AG04449 (cell line): ENCODE measurements at regions not wholly inside any gene's neighbourhood (a gene's known extent, or its start where the extent isn't known, plus 50 kb on each side); places are given as distances from the start of the nearest gene placed in this dataset.
"Not testable (repeated sequence)": the region's sequence is repeated elsewhere in the genome, so short reads cannot be mapped to it uniquely, and the experiment has no call there.

ENCODE experiments used
- CTCF ChIA-PET: fragments of 350-600 bp; formaldehyde crosslinking; extraction: SDS; loops from one replicate; lab custom pipeline; 2021; ENCODE audit warnings: antibody characterized with exemption; lab: Yijun Ruan, JAX
- POLR2A ChIA-PET: fragments of 400-600, 350-600 bp; formaldehyde crosslinking; extraction: SDS; loops from one replicate; lab custom pipeline; 2020; ENCODE audit warnings: antibody characterized with exemption, inconsistent platforms; lab: Yijun Ruan, JAX
- DNase-seq: peaks from one replicate; pipeline ENCODE4 v3.0.0-alpha.2; 2010; ENCODE audit warnings: low read depth, low spot score
- H3K4me3 ChIP-seq: 2 replicates; pipeline ENCODE4 v1.5.1; 2011; ENCODE audit warnings: low read depth, mild to moderate bottlenecking, control low read depth, low read length
- CTCF ChIP-seq: IDR thresholded peaks from one replicate; pipeline ENCODE4 v1.5.1; 2011; ENCODE audit warnings: mild to moderate bottlenecking, moderate library complexity, low read length, control low read depth, inconsistent platforms; ENCODE audit not compliant: insufficient read depth; ENCODE audit errors: missing control alignments

GRCh38 chr1:96581772-96582171, 139.8 kb upstream of the PTBP2 start:
- no peak for DNase-seq
- ChIA-PET CTCF (interaction anchor here (0.8 kb wide), 1 partner anchor 144 kb away, joined by 3 read pairs; no protein-coding TSS in a partner anchor), POLR2A (interaction anchor here (0.7 kb wide), 1 partner anchor 21 kb away, joined by 3 read pairs; no protein-coding TSS in a partner anchor)
- H3K4me3 ChIP-seq: no peak overlapping the region; the same call in 1 of the 2 replicates
- no peak for TF ChIP-seq CTCF

- POLR2A ChIA-PET: no interaction called here
- H3K4me3 ChIP-seq: no peak overlapping the region
- CTCF ChIA-PET: no interaction called here
- DNase-seq: no peak
- no peak for TF ChIP-seq CTCF
Measured at GRCh38 chr1:96583903-96584302, 137.7 kb upstream of the PTBP2 start.

DNA sequence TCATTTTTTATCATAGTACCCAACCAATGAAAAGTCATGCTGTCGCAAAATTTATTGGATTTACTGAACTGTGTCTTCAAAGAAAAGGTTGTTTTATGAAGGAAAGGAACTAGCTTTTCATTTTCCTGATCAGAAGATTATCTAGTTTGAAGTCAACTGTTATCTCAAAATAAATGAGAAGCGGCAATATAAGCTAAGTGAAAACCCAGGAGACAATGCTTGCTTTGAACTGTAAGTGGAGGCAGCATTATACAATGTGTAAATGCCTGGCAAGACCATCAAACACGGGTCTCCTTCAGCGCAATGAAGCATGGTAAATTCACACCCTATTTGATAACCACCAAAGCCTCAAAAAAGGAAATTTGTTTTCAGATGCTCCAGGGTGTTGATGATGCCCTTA, 134.4 kb upstream of the PTBP2 start:
- CTCF ChIA-PET: interaction anchor here (3.4 kb wide), 1 partner anchor 9 kb away, joined by 14 read pairs; no protein-coding TSS in a partner anchor
- H3K4me3 ChIP-seq: no peak overlapping the region
- DNase-seq: no peak
- POLR2A ChIA-PET: no interaction called here
- no peak for TF ChIP-seq CTCF

- ChIA-PET POLR2A (no interaction called here), CTCF (no interaction called here)
- H3K4me3 ChIP-seq: no peak overlapping the region
- TF ChIP-seq CTCF: no peak
- DNase-seq: no peak
Measured at GRCh38 chr1:96588416-96588995, 133.1 kb upstream of the PTBP2 start.

DNA sequence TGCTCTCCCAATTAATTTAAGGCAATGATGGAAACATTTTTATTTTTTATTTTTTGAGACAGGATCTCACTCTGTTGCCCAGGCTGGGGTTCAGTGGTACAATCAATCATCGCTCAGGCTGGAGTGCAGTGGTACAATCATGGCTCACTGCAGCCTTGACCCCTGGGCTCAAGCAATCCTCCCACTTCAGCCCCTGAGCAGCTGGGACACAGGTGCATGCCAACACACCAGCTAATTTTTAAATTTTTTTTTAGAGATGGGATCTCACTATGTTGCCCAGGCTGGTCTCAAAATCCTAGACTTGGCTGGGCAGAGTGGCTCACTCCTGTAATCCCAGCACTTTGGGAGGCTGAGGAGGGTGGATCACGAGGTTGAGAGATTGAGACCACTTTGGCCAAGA, 126.1 kb upstream of the PTBP2 start:
- POLR2A ChIA-PET, DNase-seq, H3K4me3 ChIP-seq: not testable (repeated sequence)
- CTCF ChIA-PET: interaction anchor here (0.6 to 2.1 kb wide), 3 partner anchors 9 to 359 kb away, joined by 3 to 14 read pairs (median 4); no protein-coding TSS in a partner anchor

DNA sequence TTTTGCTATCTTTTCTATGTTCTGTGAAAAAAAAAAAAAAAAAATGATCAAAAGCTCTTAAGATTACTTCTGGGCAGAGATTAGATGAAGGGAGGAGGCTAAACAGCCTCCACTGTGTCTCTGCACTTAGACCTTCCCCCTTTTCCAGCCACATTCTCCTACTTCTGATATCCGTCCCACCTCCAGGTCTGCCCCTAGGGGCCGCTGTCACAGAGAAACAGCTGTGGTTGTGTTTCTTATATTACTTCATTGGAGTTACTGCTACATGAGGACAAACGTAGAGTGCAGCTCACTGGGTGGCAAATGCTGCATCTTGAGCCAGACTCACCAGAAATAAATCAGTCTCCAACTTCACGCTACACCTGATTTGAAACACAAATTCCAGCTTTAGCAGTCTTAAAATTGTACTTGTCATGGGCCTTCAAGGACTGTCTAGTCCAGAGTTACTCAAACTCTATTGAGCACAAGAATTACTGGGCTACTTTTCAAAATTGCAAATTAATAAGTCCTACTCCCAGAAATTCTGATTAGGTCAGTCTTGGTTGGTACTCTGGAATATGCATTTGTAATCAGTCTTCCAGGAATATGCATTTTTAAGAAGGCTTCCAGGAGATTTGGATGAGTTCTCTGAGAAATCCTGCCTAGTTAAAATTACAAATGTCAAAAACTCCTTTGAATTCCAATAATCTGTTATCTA, 125.2 kb upstream of the PTBP2 start:
- no peak overlapping the region for H3K4me3 ChIP-seq
- TF ChIP-seq CTCF: peak; percentile 41
- CTCF ChIA-PET: interaction anchor here (0.6 to 2.1 kb wide), 4 partner anchors 10 to 360 kb away, joined by 3 to 14 read pairs (median 4); no protein-coding TSS in a partner anchor
- DNase-seq: no peak
- POLR2A ChIA-PET: no interaction called here

- CTCF ChIA-PET: no interaction called here
- H3K4me3 ChIP-seq: no peak overlapping the region
- TF ChIP-seq CTCF: no peak
- DNase-seq: no peak
- POLR2A ChIA-PET: no interaction called here
Measured at GRCh38 chr1:96597218-96597617, 124.4 kb upstream of the PTBP2 start.
